Glutamatergic neuron (in vitro differentiated cells): ENCODE measurements at regions not wholly inside any gene's neighbourhood (a gene's known extent, or its start where the extent isn't known, plus 50 kb on each side); places are given as distances from the start of the nearest gene placed in this dataset.

Experiments used
- DNase-seq: peaks from one replicate; pipeline ENCODE4 v3.0.0; 2022
- H3K27ac Mint-ChIP-seq: one replicate; pipeline ENCODE4 v1.8.0; 2020; ENCODE audit warnings: mild to moderate bottlenecking, mixed read lengths, inconsistent platforms; ENCODE audit not compliant: unreplicated experiment
- H3K27me3 Mint-ChIP-seq: one replicate; pipeline ENCODE4 v1.8.0; 2020; ENCODE audit warnings: mild to moderate bottlenecking, moderate library complexity, mixed read lengths, inconsistent platforms; ENCODE audit not compliant: unreplicated experiment
- H3K36me3 Mint-ChIP-seq: one replicate; pipeline ENCODE4 v1.8.0; 2020; ENCODE audit warnings: mild to moderate bottlenecking, mixed read lengths, inconsistent platforms; ENCODE audit not compliant: unreplicated experiment
- H3K4me1 Mint-ChIP-seq: one replicate; pipeline ENCODE4 v1.8.0; 2020; ENCODE audit warnings: mild to moderate bottlenecking, low read depth, mixed read lengths, inconsistent platforms; ENCODE audit not compliant: unreplicated experiment
- H3K4me3 Mint-ChIP-seq: one replicate; pipeline ENCODE4 v1.8.0; 2020; ENCODE audit warnings: mild to moderate bottlenecking, mixed read lengths, inconsistent platforms; ENCODE audit not compliant: unreplicated experiment
- H3K9me3 Mint-ChIP-seq: one replicate; pipeline ENCODE4 v1.8.0; 2020; ENCODE audit warnings: mild to moderate bottlenecking, moderate library complexity, mixed read lengths, inconsistent platforms; ENCODE audit not compliant: unreplicated experiment
- TF ChIP-seq, protein P1 (sequence below): fragments of 200-600 bp; sonication (generic); IDR thresholded peaks from one replicate; pipeline ENCODE4 v1.5.0; 2021; ENCODE audit not compliant: partially characterized antibody, unreplicated experiment

DNA sequence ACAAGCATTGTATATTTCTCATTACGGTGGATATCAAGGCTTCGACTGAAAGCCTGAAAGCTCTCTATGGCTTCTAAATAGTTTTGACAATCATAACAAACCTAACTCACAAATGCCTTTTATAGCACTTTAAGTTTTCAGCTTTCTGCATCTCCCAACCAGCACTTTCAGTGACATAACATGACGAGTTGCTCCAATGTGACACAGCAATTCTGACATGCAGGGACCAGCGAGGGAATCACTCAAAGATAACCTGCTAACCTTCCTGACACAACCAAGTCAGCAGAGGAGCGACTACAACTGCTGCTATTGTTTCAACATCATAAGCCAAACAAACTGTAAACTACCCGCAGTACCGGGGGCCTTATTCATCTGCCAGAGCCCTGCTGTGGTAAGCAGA is 95.7 kb upstream of the CDH20 start:
- TF ChIP-seq, protein P1, sequence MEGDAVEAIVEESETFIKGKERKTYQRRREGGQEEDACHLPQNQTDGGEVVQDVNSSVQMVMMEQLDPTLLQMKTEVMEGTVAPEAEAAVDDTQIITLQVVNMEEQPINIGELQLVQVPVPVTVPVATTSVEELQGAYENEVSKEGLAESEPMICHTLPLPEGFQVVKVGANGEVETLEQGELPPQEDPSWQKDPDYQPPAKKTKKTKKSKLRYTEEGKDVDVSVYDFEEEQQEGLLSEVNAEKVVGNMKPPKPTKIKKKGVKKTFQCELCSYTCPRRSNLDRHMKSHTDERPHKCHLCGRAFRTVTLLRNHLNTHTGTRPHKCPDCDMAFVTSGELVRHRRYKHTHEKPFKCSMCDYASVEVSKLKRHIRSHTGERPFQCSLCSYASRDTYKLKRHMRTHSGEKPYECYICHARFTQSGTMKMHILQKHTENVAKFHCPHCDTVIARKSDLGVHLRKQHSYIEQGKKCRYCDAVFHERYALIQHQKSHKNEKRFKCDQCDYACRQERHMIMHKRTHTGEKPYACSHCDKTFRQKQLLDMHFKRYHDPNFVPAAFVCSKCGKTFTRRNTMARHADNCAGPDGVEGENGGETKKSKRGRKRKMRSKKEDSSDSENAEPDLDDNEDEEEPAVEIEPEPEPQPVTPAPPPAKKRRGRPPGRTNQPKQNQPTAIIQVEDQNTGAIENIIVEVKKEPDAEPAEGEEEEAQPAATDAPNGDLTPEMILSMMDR: no peak
- Mint-ChIP-seq H3K4me3 (no peak overlapping the region), H3K4me1 (peaks cover 4% of the 10 kb centered on the region), H3K9me3 (no peaks in the 10 kb centered on the region), H3K36me3 (no peaks in the 10 kb centered on the region), H3K27ac (no peak overlapping the region), H3K27me3 (no peaks in the 10 kb centered on the region)
- no peak for DNase-seq

DNA sequence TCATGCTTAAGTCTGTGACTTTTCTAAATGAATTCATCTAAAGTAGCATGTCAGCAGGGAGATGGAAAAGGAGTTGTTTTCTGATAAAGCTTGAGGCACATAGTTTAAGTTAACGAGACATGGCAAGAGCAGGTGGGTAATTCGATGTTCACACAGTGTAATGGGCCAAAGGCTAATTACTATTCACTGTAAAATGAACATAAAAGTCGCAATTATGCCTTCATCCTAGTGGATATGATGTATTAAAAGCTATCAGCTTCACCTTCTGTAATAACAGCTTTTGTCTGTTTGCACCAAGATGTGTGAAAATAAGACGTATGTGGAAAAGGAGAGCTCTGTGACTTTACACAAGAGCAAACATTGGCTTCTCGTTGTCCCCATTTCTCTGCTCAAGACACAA is 94.2 kb upstream of the CDH20 start:
- TF ChIP-seq, protein P1: no peak
- DNase-seq: no peak
- Mint-ChIP-seq H3K4me1 (peaks cover 4% of the 10 kb centered on the region), H3K27ac (no peak overlapping the region), H3K36me3 (no peaks in the 10 kb centered on the region), H3K27me3 (no peaks in the 10 kb centered on the region), H3K9me3 (no peaks in the 10 kb centered on the region), H3K4me3 (no peak overlapping the region)

DNA sequence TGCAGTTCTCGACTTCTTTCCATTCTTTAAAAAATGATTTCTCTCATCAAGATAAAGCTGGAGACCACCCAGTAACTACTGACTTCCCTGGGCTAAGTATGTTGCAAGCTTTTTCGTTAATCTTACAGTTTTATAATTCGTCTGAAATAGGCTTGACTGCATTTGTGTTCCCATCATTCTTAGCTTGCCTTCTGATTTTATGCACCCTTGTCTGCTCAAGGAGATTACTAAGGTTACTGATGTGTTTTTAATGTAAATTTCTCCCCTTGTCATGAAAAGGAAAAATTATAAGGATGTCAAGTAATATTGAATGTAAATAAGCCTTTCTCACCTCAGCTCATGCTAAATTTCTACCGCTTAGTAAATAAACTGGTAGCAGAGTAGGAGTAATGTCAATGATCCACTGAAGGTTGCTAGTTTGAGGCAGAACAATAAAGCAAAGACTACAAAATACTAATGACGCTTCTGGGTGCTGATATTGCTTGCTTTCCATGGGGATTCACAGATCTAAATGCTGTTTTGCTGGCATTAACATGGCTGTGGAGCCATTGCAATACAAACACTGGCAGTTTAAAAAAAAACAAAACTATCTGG is 91.9 kb upstream of the CDH20 start:
- Mint-ChIP-seq H3K4me1 (peaks cover 12% of the 10 kb centered on the region), H3K4me3 (no peak overlapping the region), H3K27me3 (no peaks in the 10 kb centered on the region), H3K36me3 (no peaks in the 10 kb centered on the region), H3K27ac (no peak overlapping the region), H3K9me3 (no peaks in the 10 kb centered on the region)
- DNase-seq: no peak
- TF ChIP-seq, protein P1: no peak

DNA sequence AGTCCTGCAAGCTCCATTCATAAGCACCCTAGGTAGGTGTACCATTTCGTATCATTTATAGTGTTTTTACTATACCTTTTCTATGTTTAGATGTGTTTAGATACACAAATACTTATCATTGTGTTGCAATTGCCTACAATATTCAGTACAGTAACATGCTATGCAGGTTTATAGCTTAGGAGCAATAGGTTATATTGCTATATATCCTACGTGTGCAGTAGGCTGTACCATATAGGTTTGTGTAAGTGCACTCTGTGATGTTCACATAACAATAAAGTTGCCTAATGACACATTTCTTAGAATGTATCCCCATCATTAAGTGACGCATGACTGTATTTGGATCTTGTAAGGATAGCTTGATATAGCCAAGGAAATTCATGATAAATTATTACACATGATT is 88.6 kb upstream of the CDH20 start:
- no peak for DNase-seq
- no peak overlapping the region for H3K4me3 Mint-ChIP-seq
- no peaks in the 10 kb centered on the region for H3K27me3 Mint-ChIP-seq
- H3K9me3 Mint-ChIP-seq: no peaks in the 10 kb centered on the region
- peaks cover 10% of the 10 kb centered on the region for H3K4me1 Mint-ChIP-seq
- peak overlapping the region; percentile 86 for H3K27ac Mint-ChIP-seq
- TF ChIP-seq, protein P1: no peak
- no peaks in the 10 kb centered on the region for H3K36me3 Mint-ChIP-seq

DNA sequence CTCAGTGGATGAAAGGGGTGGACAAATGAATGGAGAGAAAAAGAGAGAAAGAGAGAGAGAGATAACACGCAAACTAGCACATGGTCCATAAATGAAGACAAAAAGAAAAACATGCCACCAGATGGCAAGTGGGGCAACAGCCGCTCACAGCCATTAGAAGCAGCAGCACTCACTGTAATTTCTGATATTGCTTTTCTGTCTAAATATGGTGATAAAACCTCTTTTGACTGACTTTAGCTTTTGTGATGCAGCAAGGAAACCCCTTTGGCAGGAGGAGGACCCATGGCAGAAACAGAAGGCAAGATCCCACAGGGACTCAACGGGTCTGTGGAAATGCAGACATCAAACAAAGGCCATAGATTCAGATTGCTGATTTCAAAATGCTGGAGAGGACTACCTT is 88.0 kb upstream of the CDH20 start:
- H3K4me3 Mint-ChIP-seq: peak overlapping the region; percentile 3
- H3K27ac Mint-ChIP-seq: peak overlapping the region; percentile 86
- DNase-seq: peak; percentile 31
- no peaks in the 10 kb centered on the region for H3K36me3 Mint-ChIP-seq
- no peaks in the 10 kb centered on the region for H3K9me3 Mint-ChIP-seq
- H3K4me1 Mint-ChIP-seq: peaks cover 10% of the 10 kb centered on the region
- H3K27me3 Mint-ChIP-seq: no peaks in the 10 kb centered on the region
- TF ChIP-seq, protein P1: no peak
